ENCODE measurements at regions not wholly inside any gene's neighbourhood (a gene's known extent, or its start where the extent isn't known, plus 50 kb on each side); places are given as distances from the start of the nearest gene placed in this dataset.
A peak's percentile ranks its signal among the peaks of the same experiment; 100 is the strongest.

DNA sequence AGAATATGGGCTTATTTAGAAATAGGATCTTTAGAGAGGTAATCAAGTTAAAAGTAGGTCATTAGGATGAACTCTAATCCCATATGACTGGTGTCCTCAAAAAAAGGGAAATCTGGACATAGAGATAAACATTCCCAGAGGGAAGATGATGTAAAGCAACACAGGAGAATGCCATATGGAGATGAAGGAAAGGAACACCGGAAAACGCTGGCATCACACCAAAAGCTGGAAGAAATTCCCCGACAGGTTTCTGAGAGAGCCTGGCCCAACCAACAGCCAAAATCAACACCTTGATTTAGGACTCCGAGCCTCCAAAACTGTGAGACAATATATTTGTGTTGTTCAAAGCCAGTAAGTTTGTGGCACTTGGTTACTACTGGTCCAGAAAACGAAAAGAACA is 296.7 kb downstream of the DSEL start:
- no peak for DNase-seq

DNA sequence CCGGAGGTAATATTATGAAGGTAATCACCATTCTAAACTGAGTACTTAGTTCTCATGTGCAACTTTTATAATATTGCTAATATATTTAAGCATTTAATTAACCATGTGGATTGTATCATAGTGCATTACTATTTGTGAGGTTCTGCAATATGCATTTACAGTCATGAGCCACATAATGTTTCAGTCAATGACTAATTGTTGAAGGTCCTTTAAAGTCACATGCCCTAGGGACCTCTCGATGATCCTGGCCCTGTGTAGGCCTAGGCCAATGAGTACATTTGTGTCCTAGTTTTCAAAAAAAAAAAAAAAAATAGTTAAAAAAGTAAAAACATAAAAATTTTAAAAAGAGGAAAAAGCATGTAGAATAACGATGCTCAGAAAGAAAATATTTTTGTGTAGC is 298.0 kb downstream of the DSEL start:
- DNase-seq = no peak

DNA sequence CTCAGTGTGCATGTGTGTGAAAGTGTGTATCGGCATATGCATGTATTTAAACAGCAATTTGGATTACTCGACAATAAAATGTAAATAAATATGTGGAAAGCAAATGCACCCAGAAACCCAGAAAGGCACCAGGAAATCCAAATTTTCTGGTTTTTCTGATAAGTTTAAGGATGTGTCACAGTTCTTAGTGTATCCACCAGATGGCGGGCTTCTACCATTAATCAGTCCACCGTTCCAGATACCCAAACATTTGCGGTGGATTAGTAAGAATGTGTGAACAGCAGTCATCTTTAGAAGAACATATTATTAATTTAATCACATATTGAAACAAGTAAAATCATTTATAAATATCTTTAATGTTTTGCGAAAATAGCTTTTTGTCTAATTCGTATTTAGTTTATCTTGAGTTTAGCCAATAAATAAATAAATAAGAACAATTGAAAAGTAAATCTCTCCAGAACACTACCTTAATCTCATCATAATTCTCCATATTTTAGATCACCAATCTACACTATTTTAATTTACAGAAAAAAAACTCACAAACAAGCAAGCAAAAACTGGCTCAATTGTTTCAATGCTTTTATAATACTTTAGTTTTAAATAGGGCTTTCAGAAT is 298.9 kb downstream of the DSEL start:
- peak; percentile 35 to 73 for DNase-seq

DNA sequence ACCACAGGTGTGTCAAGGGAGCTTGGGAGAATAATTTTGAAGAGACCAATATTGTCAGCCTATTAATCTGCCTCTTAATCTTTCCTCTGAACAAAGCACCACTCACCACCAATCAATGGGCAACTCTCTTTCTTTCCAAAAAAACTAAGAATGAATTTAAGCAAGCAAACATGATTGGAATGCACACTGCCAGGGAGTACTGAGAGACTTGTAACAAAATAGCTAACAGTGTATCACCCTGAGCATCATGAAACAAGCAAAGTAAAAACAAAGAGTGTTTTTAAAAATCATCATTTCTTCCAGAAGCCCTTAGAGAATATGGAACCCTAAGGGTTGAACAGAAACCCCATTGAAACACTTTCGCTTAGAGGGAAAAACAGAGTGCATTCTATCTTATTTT is 299.7 kb downstream of the DSEL start:
- no peak for DNase-seq

DNA sequence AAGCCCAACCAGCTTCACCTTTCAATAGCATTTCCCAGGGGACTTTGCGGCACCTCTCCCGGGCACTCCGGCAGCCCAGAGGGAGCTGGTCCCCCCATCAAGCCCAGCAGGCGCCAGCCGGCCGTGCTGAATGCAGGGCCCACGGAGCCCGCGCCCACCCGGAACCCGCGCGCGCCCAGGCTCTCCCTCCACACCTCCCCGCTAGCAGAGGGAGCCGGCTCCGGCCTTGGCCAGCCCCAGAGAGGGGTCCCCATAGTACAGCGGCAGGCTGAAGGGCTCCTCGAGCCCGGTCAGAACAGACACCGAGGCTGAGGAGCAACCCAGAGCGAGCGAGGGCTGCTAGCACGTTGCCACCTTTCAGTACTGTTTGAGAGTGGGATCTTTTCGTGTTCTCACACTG is 300.8 kb downstream of the DSEL start:
- no peak for DNase-seq

DNA sequence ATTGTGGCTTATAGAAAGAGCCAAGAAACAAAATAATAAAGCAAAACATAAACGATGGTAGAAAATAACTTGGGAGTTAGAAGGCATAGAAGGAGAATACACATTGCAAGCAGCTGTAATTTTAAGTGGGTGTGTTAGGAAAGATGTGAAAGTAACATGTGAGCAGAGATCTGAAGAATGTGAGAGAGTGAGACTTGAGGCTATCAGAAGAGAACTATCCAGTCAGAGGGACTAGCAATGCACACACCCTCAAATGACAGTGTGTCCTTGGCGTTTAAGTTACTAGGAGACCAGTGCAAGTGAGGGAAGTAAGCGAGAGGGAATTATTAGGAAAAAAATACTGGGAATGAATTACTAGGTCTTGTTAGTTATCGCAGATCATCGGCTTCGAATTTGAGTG is 304.9 kb downstream of the DSEL start:
- DNase-seq = no peak

DNA sequence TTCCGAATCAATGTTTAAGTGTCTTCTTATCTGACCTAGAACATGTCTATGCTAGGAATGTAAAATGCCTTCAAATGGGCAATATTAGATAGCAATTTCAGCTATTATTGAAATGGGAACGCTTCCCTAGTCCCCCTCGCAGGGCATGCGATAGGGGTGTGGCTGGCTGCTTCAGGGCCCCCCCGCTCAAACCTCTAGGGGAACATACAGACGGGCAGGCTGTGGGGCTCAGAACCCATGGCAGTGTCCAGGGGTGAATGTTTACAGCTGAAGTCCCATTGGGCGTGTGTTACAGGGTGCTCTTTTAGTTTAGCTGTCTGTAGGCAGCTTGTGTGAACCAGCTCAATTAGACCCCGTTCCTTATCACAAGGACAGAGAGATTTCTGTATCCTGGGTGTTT is 315.9 kb downstream of the DSEL start:
- DNase-seq = no peak

DNA sequence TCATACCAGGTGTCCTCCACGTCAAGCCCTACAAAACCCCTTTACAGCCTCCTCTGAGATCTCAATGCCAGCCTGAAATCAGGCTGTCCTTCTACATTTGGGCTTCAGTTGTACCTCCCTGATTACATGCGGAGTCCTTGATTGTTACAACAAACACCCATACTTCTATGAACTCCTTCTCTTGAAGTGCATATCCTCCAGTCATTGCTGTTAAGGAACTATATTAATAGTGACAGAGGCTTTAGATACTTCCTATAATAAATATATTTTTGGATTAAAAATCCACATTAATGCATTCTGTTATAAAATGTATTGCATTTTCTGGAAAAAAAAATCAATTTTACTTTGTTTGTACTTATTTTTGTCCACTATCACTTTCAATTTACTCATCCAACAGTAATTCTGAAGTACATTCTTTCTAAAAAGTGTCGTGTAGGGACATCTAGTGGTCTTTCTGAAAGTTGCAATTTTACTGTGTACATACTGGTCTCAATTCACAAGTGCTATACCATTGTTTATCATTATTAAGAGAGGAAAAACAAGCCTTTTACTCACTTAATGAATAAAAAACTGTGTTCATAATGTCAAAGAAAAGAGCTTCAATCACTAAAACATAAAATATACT is 316.4 kb downstream of the DSEL start:
- DNase-seq = peak in 1 of 2 donors; percentile 49

DNA sequence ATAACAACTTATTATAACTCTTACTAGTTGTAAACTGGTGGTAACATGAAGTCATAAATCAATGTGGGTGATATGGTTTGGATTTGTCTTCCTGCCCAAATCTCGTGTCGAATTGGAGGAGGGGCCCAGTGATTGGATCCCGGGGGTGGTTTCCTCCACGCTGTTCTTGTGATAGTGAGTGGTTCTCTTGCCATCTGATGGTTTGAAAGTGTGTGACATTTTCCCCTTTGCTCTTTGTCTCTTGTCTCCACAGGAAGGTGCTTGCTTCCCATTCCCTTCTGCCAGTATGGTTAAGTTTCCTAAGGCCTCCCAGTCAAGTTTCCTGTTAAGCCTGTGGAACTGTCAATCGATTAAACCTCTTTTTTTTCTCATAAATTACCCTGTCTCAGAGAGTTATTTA is 321.6 kb downstream of the DSEL start:
- DNase-seq = no peak

DNA sequence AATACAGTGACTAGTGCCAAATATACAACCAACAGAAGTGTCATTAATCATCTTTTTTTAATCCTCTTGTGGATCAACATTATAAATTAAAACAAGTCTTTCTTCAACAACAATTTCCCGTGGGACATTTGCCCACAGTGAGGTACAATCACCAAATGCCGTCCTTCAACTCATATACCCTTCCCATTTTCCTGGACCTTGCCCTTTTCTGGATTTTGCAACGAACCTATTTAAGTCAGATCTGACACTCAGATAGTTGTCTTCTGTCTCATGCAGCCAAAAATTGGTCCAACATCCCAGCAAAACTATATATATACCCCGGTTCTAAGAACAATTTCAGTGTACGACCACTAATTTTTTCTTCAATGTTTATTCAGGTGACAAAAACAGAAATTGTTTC is 324.0 kb downstream of the DSEL start:
- no peak for DNase-seq

DNA sequence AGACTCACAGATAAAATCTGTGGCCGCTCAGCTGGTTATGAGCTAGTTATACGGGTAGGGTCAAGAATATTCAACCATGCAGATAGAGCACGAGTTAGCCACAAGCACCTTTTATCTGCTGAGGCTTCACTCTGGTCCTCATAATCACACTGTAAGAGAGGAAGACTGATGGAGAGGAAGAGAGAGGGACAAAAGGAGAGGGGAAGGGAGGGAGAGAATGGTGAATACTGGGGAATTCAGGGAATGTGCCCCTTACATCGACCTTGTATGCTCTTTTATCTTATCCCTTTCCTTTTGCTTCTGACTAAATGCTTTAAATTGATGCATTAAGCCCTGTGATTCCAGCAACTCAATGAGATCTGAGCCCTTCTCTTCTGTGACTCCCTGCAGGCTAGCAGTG is 333.1 kb downstream of the DSEL start:
- DNase-seq = no peak

DNA sequence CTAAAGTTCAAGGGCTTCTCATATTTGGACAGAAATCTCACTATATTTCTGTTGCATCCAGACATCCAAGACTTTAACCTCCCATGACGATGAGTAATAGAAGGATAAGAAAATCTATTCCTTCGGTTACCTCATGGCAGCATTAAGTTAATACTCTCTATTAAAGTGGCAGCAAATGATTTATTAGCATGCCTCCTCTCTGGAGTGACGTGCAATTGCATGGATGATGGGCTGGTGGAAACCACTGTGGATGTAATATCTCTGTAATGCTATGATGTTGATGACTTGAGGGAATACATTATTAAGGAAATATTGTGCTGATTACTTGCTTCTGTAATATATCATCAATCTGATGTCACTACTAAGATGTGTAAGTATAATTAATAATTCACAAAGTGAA is 336.8 kb downstream of the DSEL start:
- DNase-seq = no peak

DNA sequence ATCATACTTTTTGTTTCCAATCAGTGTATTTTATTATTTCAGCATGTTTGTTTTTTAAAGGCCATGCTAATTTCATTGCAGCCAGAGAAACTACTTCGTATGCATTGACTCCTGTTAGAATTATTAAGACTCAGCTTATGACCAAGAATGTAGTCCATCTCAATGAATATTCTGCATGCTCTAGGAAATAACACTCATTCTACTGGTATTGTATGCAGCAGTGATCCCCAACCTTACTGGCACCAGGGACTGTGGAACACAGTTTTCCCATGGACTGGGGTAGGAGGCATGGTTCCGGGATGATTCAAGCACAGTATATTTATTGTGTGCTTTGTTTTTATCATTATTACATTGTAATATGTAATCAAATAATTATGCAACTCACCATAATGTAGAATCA is 356.9 kb downstream of the DSEL start:
- no peak for DNase-seq

DNA sequence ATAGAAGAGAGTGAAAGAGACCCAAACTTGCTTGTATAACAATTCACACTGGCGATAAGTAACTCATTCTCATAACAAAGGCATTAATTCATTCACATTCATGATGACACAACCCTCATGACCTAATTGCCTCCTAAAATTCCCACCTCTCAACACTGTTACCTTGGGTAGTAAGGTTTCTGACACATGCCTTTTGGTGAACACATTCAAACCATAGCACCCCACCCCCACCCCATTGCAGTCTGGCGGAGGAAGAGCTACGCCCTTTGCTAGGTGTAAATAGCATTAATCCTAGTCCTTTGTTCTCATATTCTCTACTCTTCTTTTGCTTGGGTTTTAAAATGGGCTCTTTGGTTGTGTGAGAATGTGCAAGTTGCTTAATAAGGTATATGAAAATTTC is 361.5 kb downstream of the DSEL start:
- no peak for DNase-seq

DNA sequence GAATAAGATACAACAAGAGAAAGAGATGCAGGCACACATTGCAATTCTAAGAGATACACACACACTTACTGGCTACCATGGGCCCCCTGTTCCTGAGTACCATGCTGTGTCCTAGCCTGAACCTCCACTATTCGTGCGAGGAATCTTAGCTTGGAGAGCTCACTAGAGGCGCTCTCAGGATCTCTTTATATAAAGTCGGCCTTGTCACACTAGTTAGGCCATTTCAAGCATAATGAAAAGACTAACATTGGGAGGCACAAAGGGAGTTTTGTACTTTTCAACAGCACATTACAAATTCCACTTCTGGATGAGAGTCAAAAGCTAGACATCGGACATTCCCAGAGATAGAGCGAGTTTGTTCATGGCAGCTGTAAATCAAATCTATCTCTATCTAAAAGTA is 365.2 kb downstream of the DSEL start:
- no peak for DNase-seq

DNA sequence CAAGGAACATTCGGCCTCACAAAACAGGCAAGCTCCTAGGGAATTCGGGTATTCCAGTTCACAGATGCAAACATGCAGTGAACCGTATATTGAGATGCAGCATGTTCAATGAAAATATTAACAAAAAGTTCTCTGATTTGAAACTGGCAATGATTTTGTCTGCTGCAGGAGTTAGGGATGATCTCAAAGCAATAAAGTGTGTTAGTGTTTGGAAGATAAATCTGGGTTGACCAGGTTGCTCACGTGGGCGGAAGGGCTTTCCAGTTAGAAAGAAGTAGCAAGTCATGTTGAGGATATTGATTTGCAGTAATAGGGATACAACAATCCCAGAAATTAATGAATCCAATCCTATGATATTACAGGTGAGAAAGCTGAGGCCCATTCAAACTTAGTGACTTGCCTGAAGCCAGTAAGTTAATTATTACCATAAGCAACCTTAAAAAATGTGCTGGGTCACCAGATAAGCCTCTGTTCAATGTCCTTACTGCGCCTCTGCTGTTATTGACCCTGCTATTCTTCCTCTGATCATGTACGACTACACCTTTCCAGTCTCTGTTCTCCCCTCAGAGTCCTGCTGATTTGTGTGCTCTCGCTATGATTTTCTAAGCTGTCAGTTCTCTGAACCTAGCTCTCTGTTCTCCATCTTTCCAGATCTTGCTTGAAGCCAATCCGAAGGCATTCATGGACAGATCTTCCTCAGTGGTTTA is 370.8 kb downstream of the DSEL start:
- DNase-seq = no peak

DNA sequence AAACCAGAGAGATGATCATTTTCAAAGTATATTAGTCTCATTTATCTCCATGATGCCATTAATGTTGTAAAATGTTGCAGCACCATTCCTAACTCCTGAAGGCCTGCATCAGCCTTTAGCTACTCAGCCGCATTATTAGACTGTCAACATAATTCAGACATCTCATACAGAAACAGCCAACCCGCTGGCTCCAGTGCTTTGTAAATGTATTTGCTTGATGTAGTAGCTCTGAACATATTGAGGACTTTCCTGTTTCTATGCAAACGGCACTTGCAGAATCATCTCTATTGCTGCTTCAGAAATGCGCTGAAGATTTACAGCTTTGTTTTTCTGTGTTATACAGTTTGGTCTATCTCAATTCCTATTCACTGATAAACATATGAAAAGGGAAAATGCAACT is 372.2 kb downstream of the DSEL start:
- DNase-seq = no peak

DNA sequence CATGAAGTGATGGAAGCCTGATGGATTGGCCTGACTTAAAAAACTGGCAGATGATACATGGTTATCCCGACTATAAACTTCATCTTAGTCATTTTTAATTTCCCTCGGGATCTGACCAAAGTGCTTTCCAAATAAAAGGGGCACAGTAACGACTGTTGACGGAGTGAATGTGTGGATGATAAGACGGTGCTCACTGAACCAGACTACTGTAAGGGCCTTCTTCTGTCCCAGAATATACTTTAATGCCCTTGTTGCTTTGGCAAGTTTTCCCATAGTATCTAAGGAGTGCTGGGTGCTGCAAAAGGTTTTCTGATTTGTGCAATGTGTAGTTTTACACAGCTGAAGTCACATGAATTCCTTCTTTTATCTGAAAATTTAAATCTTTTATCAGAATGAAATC is 373.5 kb downstream of the DSEL start:
- no peak for DNase-seq

DNA sequence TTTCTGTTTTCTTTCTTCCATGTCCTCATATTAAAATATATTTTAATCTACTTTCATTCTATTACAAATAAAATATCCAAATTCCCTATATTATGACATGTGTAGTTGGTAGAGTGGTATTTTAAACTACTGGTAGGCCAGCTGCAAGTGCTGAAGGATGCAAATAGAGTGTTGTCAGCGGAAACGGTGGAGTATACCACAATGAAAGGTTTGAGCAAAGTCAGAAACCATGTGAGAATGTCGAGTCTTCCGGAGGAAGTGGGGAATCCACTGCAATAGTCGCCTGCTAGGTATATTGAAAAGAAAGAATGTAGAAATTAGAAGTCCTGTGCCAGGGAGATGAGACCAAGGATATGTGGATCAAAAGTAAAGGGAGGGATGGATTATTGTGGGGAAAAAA is 373.9 kb downstream of the DSEL start:
- no peak for DNase-seq

DNA sequence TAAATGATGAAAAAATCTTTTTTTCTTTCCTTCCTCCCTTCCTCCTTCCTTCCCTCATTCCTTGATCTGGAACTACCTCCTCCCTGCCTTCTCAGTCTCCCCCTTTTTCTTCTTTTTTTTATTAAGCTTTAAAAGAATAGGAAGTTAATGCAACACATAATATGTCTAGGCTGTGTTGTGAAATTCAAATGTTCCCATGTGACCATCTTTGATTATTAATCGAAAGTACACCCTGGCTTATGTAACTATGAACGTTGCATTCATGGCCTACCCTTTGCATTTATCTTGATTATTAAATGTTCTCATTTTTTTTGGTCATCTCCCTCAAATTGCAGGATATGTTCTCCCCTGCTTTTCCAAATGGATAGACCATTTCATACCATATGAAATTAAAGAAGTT is 376.0 kb downstream of the DSEL start:
- DNase-seq = no peak

DNA sequence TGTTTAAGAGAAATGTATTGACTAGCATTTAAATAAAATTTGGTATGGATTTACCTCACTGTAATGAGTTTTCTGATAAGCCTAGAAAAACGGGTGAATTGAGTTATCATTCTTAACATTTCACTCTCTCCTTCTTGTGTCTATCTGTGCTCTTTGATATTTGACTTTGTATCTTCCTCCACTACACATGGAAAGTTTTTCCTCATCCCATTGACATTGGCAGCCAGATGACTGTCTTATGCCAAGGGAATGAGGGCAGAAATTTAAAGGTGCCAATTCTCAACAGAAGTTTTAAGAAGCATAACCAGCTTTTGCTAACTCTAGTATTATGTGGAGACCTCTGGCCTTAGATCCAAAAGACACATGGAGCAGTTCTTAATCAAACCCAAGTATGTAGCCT is 376.6 kb downstream of the DSEL start:
- DNase-seq = no peak

DNA sequence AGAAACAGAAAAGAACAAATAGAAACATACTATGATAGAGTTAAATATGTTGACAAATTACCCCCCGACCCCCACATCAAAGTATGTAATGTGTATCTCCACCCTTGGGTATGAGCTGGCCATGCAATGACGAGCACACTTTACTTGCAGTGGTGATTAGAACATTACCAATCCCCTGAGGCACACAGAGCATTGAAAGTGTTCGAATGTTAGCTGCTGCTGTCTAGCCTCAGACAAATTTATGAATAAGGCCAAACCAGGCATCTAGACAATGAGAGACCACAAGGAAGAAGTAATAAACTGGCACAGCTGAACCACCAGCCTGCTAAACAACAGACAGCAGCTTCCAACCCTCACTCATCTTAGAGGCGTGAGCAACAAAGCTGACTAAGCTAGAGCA is 380.5 kb downstream of the DSEL start:
- DNase-seq = no peak

DNA sequence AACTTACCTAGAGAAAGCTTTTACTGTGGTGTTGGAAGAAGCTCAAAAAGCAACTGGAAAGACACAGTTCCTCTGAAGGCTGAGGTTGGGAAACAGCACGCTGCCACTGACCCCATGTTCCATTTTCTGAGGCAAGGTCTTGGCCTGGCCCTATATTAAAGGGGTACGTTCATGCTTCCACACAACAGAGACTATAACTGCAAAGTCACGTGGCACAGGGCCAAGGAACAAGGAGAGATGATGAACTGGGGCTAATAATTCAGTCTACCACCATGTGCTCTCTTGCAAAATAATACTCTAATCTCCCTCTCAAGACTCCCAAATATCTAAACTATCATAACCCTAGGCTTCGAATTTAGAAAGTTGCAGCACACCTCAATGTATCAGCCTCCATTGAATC is 381.6 kb downstream of the DSEL start:
- no peak for DNase-seq

DNA sequence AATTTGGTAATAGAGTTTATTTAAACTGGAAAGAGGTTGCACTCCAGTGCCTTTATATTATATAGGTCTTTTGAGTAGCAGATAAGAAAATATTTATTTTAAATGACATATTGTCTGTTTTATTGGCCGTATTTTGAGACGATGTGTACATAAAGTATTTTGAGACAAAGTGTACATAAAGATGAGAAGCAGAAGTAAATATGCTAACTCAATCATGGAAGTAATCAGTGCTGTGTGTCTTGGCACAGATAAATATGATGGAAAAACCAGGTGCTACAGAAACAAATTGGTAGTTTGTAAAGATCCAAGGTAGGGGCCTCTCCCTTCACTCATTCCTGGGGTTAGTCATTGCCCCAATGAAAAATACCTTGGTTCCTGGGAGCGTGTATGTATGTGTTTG is 382.9 kb downstream of the DSEL start:
- no peak for DNase-seq

DNA sequence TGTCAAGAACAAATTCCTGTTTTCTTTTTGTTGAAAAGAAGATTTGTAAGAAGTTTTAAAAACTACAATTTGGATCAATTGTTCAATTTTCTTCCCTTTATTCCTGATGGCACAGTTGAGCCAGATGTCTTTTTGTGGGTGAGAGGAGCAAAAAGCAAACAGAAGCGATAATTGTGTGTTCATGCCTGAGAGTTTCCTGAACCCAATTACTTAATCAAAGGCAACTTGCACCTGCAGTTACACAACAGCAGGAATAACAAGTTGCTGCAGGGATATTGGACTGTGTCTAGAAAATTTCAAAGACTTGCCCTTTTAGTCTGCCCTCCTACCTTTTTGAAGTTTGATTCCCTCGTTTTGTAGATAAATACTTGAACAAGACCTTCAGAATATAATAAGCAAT is 383.6 kb downstream of the DSEL start:
- DNase-seq = no peak
